Gastroesophageal sphincter (tissue), 3 donors: ENCODE measurements at regions not wholly inside any gene's neighbourhood (a gene's known extent, or its start where the extent isn't known, plus 50 kb on each side); places are given as distances from the start of the nearest gene placed in this dataset.

Experiments
- CTCF ChIP-seq, 4 experiments: fragments of 200-600 bp in 2 of 4; fragments of 450-650 bp in 2 of 4; sonication (generic) in 1 of 4; IDR thresholded peaks; one replicate each; pipeline ENCODE4 v1.5.1; 2017 to 2019; ENCODE audit warnings: antibody characterized with exemption in 4 of 4, mild to moderate bottlenecking in 2 of 4, moderate library complexity in 2 of 4
- POLR2A ChIP-seq, 2 donors: fragments of 450-650 bp; IDR thresholded peaks; one replicate each; pipeline ENCODE4 v1.6.1; 2017; ENCODE audit warnings: antibody characterized with exemption in 2 of 2, mild to moderate bottlenecking in 2 of 2, moderate library complexity in 1 of 2

GRCh38 chr11:70494559-70495350 lies 96.4 kb downstream of the CTTN start:
- TF ChIP-seq CTCF (IDR thresholded peaks at IDR 0.05) = no peak
- no peak for TF ChIP-seq POLR2A (IDR thresholded peaks at IDR 0.05)
